ENCODE measurements at regions not wholly inside any gene's neighbourhood (a gene's known extent, or its start where the extent isn't known, plus 50 kb on each side); places are given as distances from the start of the nearest gene placed in this dataset.

GRCh38 chr6:124888581-124889371 is 73.5 kb upstream of the RNF217 start:
- TF ChIP-seq CTCF (conservative IDR thresholded peaks at IDR 0.05; ENCODE audit: low read depth, low read length) (no peak), EZH2phosphoT487 (IDR thresholded peaks at IDR 0.05; ENCODE audit: borderline replicate concordance, low read length) (no peak), EZH2 (IDR thresholded peaks at IDR 0.05; ENCODE audit: low read length, unreplicated experiment) (no peak)

All from PC-3 (cell line).